SK-N-SH treated with all-trans-retinoic acid at 6 μM for 48 hours (cell line): ENCODE measurements at regions not wholly inside any gene's neighbourhood (a gene's known extent, or its start where the extent isn't known, plus 50 kb on each side); places are given as distances from the start of the nearest gene placed in this dataset.

Experiments
- ESRRG ChIP-seq: fragments of 250-450 bp; sonication (Bioruptor Pico); IDR thresholded peaks from 2 replicates; pipeline ENCODE4 v1.6.1; 2021; ENCODE audit warnings: mild to moderate bottlenecking
- GLIS3 ChIP-seq: fragments of 250-450 bp; sonication (Bioruptor Pico); IDR thresholded peaks from 2 replicates; pipeline ENCODE4 v1.5.0; 2020; ENCODE audit warnings: mild to moderate bottlenecking, moderate library complexity
- ISL1 ChIP-seq: fragments of 250-450 bp; sonication (Bioruptor Pico); IDR thresholded peaks from 2 replicates; pipeline ENCODE4 v2.1.2; 2022; ENCODE audit warnings: mild to moderate bottlenecking, moderate library complexity
- RARB ChIP-seq: fragments of 250-450 bp; sonication (Bioruptor Pico); IDR thresholded peaks from 2 replicates; pipeline ENCODE4 v1.8.0; 2021; ENCODE audit warnings: mild to moderate bottlenecking, moderate library complexity
- ZNF565 ChIP-seq: fragments of 450-650 bp; formaldehyde crosslinking; conservative IDR thresholded peaks from 2 replicates; pipeline ENCODE4 v1.5.0; 2020; ENCODE audit warnings: low read depth, mild to moderate bottlenecking, moderate library complexity
- TF ChIP-seq, protein P1 (sequence below): fragments of 250-450 bp; sonication (Bioruptor Pico); IDR thresholded peaks from 2 replicates; pipeline ENCODE4 v1.8.0; 2020; ENCODE audit warnings: mild to moderate bottlenecking, moderate library complexity, borderline replicate concordance
- TF ChIP-seq, protein P2 (sequence below): fragments of 250-450 bp; sonication (Bioruptor Pico); IDR thresholded peaks from 2 replicates; pipeline ENCODE4 v1.5.1; 2020; ENCODE audit warnings: low read depth, mild to moderate bottlenecking, moderate library complexity

DNA sequence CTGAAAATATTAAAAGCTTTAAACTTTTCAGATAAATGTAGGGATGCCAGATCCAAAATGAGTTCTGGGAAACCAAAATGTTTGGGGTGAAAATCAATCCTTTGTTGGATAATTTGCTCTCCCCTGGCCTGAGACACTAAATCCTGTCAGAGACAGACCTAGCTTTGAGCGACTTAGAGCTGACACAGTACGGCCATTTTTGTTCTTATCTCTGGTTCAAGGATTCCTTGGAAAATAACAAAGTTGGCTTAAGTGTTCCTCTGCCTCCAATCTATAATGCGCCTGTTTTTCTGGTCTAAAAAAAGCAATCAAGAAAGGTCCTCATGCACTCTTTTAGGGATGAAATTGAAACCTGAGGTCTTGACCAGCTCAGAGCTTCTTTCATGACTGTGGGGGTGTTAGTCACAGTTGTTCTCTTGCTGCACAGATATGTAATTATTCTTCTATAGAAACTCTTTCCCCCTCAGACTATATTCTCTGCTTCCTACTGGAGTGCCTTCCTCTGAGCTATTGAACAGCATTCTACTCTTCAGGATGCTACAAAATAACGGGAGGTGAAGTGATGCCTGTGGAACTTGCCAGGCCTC is 52.3 kb upstream of the EGLN3 start:
- TF ChIP-seq ISL1 (CRISPR knock-in tag) (no peak), GLIS3 (CRISPR knock-in tag) (no peak), RARB (CRISPR knock-in tag) (no peak), ESRRG (CRISPR knock-in tag) (no peak), ZNF565 (CRISPR knock-in tag) (no peak)
- TF ChIP-seq, protein P1, sequence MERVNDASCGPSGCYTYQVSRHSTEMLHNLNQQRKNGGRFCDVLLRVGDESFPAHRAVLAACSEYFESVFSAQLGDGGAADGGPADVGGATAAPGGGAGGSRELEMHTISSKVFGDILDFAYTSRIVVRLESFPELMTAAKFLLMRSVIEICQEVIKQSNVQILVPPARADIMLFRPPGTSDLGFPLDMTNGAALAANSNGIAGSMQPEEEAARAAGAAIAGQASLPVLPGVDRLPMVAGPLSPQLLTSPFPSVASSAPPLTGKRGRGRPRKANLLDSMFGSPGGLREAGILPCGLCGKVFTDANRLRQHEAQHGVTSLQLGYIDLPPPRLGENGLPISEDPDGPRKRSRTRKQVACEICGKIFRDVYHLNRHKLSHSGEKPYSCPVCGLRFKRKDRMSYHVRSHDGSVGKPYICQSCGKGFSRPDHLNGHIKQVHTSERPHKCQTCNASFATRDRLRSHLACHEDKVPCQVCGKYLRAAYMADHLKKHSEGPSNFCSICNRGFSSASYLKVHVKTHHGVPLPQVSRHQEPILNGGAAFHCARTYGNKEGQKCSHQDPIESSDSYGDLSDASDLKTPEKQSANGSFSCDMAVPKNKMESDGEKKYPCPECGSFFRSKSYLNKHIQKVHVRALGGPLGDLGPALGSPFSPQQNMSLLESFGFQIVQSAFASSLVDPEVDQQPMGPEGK (CRISPR knock-in tag), result no peak
- TF ChIP-seq, protein P2, sequence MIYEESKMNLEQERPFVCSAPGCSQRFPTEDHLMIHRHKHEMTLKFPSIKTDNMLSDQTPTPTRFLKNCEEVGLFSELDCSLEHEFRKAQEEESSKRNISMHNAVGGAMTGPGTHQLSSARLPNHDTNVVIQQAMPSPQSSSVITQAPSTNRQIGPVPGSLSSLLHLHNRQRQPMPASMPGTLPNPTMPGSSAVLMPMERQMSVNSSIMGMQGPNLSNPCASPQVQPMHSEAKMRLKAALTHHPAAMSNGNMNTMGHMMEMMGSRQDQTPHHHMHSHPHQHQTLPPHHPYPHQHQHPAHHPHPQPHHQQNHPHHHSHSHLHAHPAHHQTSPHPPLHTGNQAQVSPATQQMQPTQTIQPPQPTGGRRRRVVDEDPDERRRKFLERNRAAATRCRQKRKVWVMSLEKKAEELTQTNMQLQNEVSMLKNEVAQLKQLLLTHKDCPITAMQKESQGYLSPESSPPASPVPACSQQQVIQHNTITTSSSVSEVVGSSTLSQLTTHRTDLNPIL (CRISPR knock-in tag), result no peak
